ENCODE measurements at regions not wholly inside any gene's neighbourhood (a gene's known extent, or its start where the extent isn't known, plus 50 kb on each side); places are given as distances from the start of the nearest gene placed in this dataset.

GRCh38 chr5:5645891-5646290, 223.4 kb downstream of the ICE1 start:
- ATAC-seq (no peak), DNase-seq (ENCODE audit: low spot score) (no peak)
- ChIA-PET CTCF (no interaction called here), POLR2A (no interaction called here)
- H3K4me3 Mint-ChIP-seq: no peak overlapping the region
- no peaks in the 10 kb centered on the region for H3K36me3 Mint-ChIP-seq
- no peaks in the 10 kb centered on the region for H3K9me3 Mint-ChIP-seq
- H3K27me3 Mint-ChIP-seq (ENCODE audit: low read depth): no peaks in the 10 kb centered on the region; the same call in 1 of the 2 replicates
- H3K4me1 Mint-ChIP-seq: peaks cover 9% of the 10 kb centered on the region
- TF ChIP-seq TCF7 (CRISPR knock-in tag; IDR thresholded peaks at IDR 0.05; ENCODE audit: low read depth) (no peak), ATF1 (CRISPR knock-in tag; IDR thresholded peaks at IDR 0.05) (no peak), CREM (CRISPR knock-in tag; IDR thresholded peaks at IDR 0.05) (no peak), RORB (CRISPR knock-in tag; IDR thresholded peaks at IDR 0.05) (no peak), TEAD1 (CRISPR knock-in tag; IDR thresholded peaks at IDR 0.05) (no peak), GABPB1 (CRISPR knock-in tag; IDR thresholded peaks at IDR 0.05) (no peak), ATF3 (CRISPR knock-in tag; conservative IDR thresholded peaks at IDR 0.05) (no peak), NR3C1 (CRISPR knock-in tag; conservative IDR thresholded peaks at IDR 0.05; ENCODE audit: low read depth) (no peak), ATF2 (CRISPR knock-in tag; IDR thresholded peaks at IDR 0.05; ENCODE audit: borderline replicate concordance, low read depth) (no peak), ZSCAN18 (CRISPR knock-in tag; IDR thresholded peaks at IDR 0.05) (no peak), EMX1 (CRISPR knock-in tag; IDR thresholded peaks at IDR 0.05) (no peak), ARID4B (CRISPR knock-in tag; IDR thresholded peaks at IDR 0.05; ENCODE audit: borderline replicate concordance) (no peak), HMGA2 (CRISPR knock-in tag; IDR thresholded peaks at IDR 0.05) (no peak), SMAD4 (CRISPR knock-in tag; IDR thresholded peaks at IDR 0.05) (no peak), IRF1 (CRISPR knock-in tag; IDR thresholded peaks at IDR 0.05) (no peak)
- H3K27ac Mint-ChIP-seq: no peak overlapping the region

- CTCF ChIA-PET: no interaction called here
- POLR2A ChIA-PET: interaction anchor here (0.6 kb wide), 1 partner anchor 171 kb away, joined by 3 read pairs; no protein-coding TSS in a partner anchor
- Mint-ChIP-seq H3K27ac (no peak overlapping the region), H3K9me3 (no peaks in the 10 kb centered on the region), H3K27me3 (ENCODE audit: low read depth) (no peaks in the 10 kb centered on the region; the same call in 1 of the 2 replicates), H3K4me3 (no peak overlapping the region), H3K4me1 (peaks cover 7% of the 10 kb centered on the region), H3K36me3 (no peaks in the 10 kb centered on the region)
- TF ChIP-seq ZNF219 (CRISPR knock-in tag; IDR thresholded peaks at IDR 0.05; ENCODE audit: borderline replicate concordance) (no peak), IRF1 (CRISPR knock-in tag; IDR thresholded peaks at IDR 0.05) (no peak), ARID4B (CRISPR knock-in tag; IDR thresholded peaks at IDR 0.05; ENCODE audit: borderline replicate concordance) (no peak), NFATC4 (CRISPR knock-in tag; IDR thresholded peaks at IDR 0.05) (no peak)
- ATAC-seq (no peak), DNase-seq (ENCODE audit: low spot score) (no peak)
These were observed 222.7 kb downstream of the ICE1 start for GRCh38 chr5:5645198-5645597.
